HEK293 (cell line): ENCODE measurements at regions not wholly inside any gene's neighbourhood (a gene's known extent, or its start where the extent isn't known, plus 50 kb on each side); places are given as distances from the start of the nearest gene placed in this dataset.

Experiments
- CTCF ChIA-PET: fragments of 350-600 bp; formaldehyde crosslinking; extraction: SDS; loops from one replicate; lab custom pipeline; 2021; ENCODE audit warnings: antibody characterized with exemption; lab: Yijun Ruan, JAX
- POLR2A ChIA-PET: fragments of 300-600 bp; formaldehyde crosslinking; extraction: SDS; loops from one replicate; lab custom pipeline; 2020; ENCODE audit warnings: antibody characterized with exemption, inconsistent platforms; lab: Yijun Ruan, JAX
- H3K27ac ChIP-seq: fragments of 200-500 bp; sonication (Bioruptor generic); 2 replicates; pipeline ENCODE4 v1.5.1; 2014; ENCODE audit warnings: low read depth, low read length, control low read depth, inconsistent platforms; ENCODE audit errors: extremely low read depth
- H3K36me3 ChIP-seq, 2 experiments: fragments of 200-500 bp in 1 of 2; sonication (Bioruptor generic) in 1 of 2; 1 replicate in 1 of 2; 2 replicates in 1 of 2; pipeline ENCODE4 v1.5.1; 2014 to 2017; ENCODE audit warnings: inconsistent platforms in 2 of 2, low read length in 2 of 2; ENCODE audit not compliant: control insufficient read depth in 2 of 2, insufficient read depth in 1 of 2
- H3K4me1 ChIP-seq: fragments of 200-500 bp; sonication (Bioruptor generic); 2 replicates; pipeline ENCODE4 v1.5.1; 2014; ENCODE audit warnings: mild to moderate bottlenecking, low read length, inconsistent platforms; ENCODE audit not compliant: control insufficient read depth, insufficient read depth
- H3K4me3 ChIP-seq: 2 replicates; pipeline ENCODE4 v1.5.1; 2011; ENCODE audit warnings: low read depth, mild to moderate bottlenecking, control low read depth, low read length, moderate library complexity
- H3K9me3 ChIP-seq: fragments of 200-500 bp; sonication (Bioruptor generic); 2 replicates; pipeline ENCODE4 v1.5.1; 2014; ENCODE audit warnings: low read depth, low read length, inconsistent platforms; ENCODE audit not compliant: control insufficient read depth, insufficient read depth
- AEBP2 ChIP-seq: fragments of 450-650 bp; formaldehyde crosslinking; IDR thresholded peaks from 2 replicates; pipeline ENCODE4 v1.5.1; 2016; ENCODE audit warnings: missing biosample characterization, missing genetic modification characterization, borderline replicate concordance
- GLI4 ChIP-seq: fragments of 450-650 bp; formaldehyde crosslinking; IDR thresholded peaks from 2 replicates; pipeline ENCODE4 v1.5.1; 2016; ENCODE audit warnings: missing biosample characterization, missing genetic modification characterization
- GLIS1 ChIP-seq: fragments of 450-650 bp; formaldehyde crosslinking; IDR thresholded peaks from 2 replicates; pipeline ENCODE4 v1.5.1; 2016; ENCODE audit warnings: missing biosample characterization, missing genetic modification characterization
- RBAK ChIP-seq: fragments of 450-650 bp; formaldehyde crosslinking; IDR thresholded peaks from 2 replicates; pipeline ENCODE4 v1.5.1; 2016; ENCODE audit warnings: missing biosample characterization, missing genetic modification characterization
- REPIN1 ChIP-seq: fragments of 450-650 bp; formaldehyde crosslinking; IDR thresholded peaks from 2 replicates; pipeline ENCODE4 v1.5.1; 2017; ENCODE audit warnings: missing biosample characterization, missing genetic modification characterization, low read depth
- SP7 ChIP-seq: fragments of 450-650 bp; formaldehyde crosslinking; IDR thresholded peaks from 2 replicates; pipeline ENCODE4 v1.5.1; 2016; ENCODE audit warnings: missing biosample characterization, missing genetic modification characterization
- ZEB2 ChIP-seq: fragments of 450-650 bp; formaldehyde crosslinking; IDR thresholded peaks from 2 replicates; pipeline ENCODE4 v1.5.1; 2016; ENCODE audit warnings: missing biosample characterization, missing genetic modification characterization
- ZNF138 ChIP-seq: fragments of 450-650 bp; formaldehyde crosslinking; IDR thresholded peaks from 2 replicates; pipeline ENCODE4 v1.5.1; 2016; ENCODE audit warnings: missing biosample characterization, missing genetic modification characterization, borderline replicate concordance
- ZNF146 ChIP-seq: fragments of 450-650 bp; formaldehyde crosslinking; IDR thresholded peaks from 2 replicates; pipeline ENCODE4 v1.5.1; 2016; ENCODE audit warnings: missing biosample characterization, missing genetic modification characterization
- ZNF155 ChIP-seq: fragments of 450-650 bp; formaldehyde crosslinking; IDR thresholded peaks from 2 replicates; pipeline ENCODE4 v1.5.1; 2016; ENCODE audit warnings: missing biosample characterization, missing genetic modification characterization
- ZNF19 ChIP-seq: fragments of 450-650 bp; formaldehyde crosslinking; IDR thresholded peaks from 2 replicates; pipeline ENCODE4; 2016; ENCODE audit warnings: missing biosample characterization, missing genetic modification characterization, low read depth
- ZNF2 ChIP-seq: fragments of 450-650 bp; formaldehyde crosslinking; IDR thresholded peaks from 2 replicates; pipeline ENCODE4 v1.5.1; 2016; ENCODE audit warnings: missing biosample characterization, missing genetic modification characterization
- ZNF202 ChIP-seq: fragments of 450-650 bp; formaldehyde crosslinking; IDR thresholded peaks from 2 replicates; pipeline ENCODE4 v1.5.1; 2016; ENCODE audit warnings: missing biosample characterization, missing genetic modification characterization, borderline replicate concordance
- ZNF223 ChIP-seq: fragments of 450-650 bp; formaldehyde crosslinking; IDR thresholded peaks from 2 replicates; pipeline ENCODE4 v1.5.1; 2016; ENCODE audit warnings: missing biosample characterization, missing genetic modification characterization
- ZNF433 ChIP-seq: fragments of 450-650 bp; formaldehyde crosslinking; IDR thresholded peaks from 2 replicates; pipeline ENCODE4 v1.5.1; 2016; ENCODE audit warnings: missing biosample characterization, missing genetic modification characterization, low read depth
- ZNF529 ChIP-seq: fragments of 450-650 bp; formaldehyde crosslinking; IDR thresholded peaks from 2 replicates; pipeline ENCODE4 v1.5.1; 2017; ENCODE audit warnings: missing genetic modification characterization, missing biosample characterization; ENCODE audit not compliant: insufficient replicate concordance
- ZNF549 ChIP-seq: fragments of 450-650 bp; IDR thresholded peaks from 2 replicates; pipeline ENCODE4 v1.5.1; 2018; ENCODE audit warnings: missing biosample characterization, missing genetic modification characterization, mild to moderate bottlenecking, inconsistent platforms, moderate library complexity
- ZNF600 ChIP-seq: fragments of 450-650 bp; formaldehyde crosslinking; IDR thresholded peaks from 2 replicates; pipeline ENCODE4 v1.5.1; 2016; ENCODE audit warnings: missing biosample characterization, missing genetic modification characterization
- ZNF621 ChIP-seq: fragments of 450-650 bp; formaldehyde crosslinking; IDR thresholded peaks from 2 replicates; pipeline ENCODE4 v1.5.1; 2017; ENCODE audit warnings: missing biosample characterization, missing genetic modification characterization
- ZNF707 ChIP-seq: fragments of 450-650 bp; formaldehyde crosslinking; IDR thresholded peaks from 2 replicates; pipeline ENCODE4 v1.5.1; 2016; ENCODE audit warnings: missing biosample characterization, missing genetic modification characterization
- ZNF747 ChIP-seq: fragments of 450-650 bp; formaldehyde crosslinking; IDR thresholded peaks from 2 replicates; pipeline ENCODE4 v1.5.1; 2016; ENCODE audit warnings: missing biosample characterization, missing genetic modification characterization
- ZSCAN23 ChIP-seq: fragments of 450-650 bp; formaldehyde crosslinking; IDR thresholded peaks from 2 replicates; pipeline ENCODE4 v1.5.1; 2016; ENCODE audit warnings: missing biosample characterization, missing genetic modification characterization
- TF ChIP-seq, protein P1 (sequence below): fragments of 450-650 bp; formaldehyde crosslinking; IDR thresholded peaks from 2 replicates; pipeline ENCODE4 v1.5.0; 2017; ENCODE audit warnings: missing biosample characterization, missing genetic modification characterization, borderline replicate concordance
- TF ChIP-seq, protein P2 (sequence below): fragments of 450-650 bp; formaldehyde crosslinking; IDR thresholded peaks from 2 replicates; pipeline ENCODE4 v1.5.1; 2016; ENCODE audit warnings: missing biosample characterization, missing genetic modification characterization
- TF ChIP-seq, protein P3 (sequence below): fragments of 450-650 bp; formaldehyde crosslinking; IDR thresholded peaks from 2 replicates; pipeline ENCODE4 v1.5.1; 2016; ENCODE audit warnings: missing biosample characterization, missing genetic modification characterization
- TF ChIP-seq, protein P4 (sequence below): fragments of 450-650 bp; formaldehyde crosslinking; IDR thresholded peaks from 2 replicates; pipeline ENCODE4 v1.5.1; 2016; ENCODE audit warnings: missing biosample characterization, missing genetic modification characterization
- TF ChIP-seq, protein P5 (sequence below): fragments of 450-650 bp; formaldehyde crosslinking; IDR thresholded peaks from 2 replicates; pipeline ENCODE4 v1.5.1; 2017; ENCODE audit warnings: missing biosample characterization, missing genetic modification characterization

GRCh38 chr1:121471523-121471922 lies 286.7 kb downstream of the SRGAP2C start:
- TF ChIP-seq ZNF747 (tag by site-specific recombination) (no peak), ZNF146 (tag by site-specific recombination) (no peak), ZNF155 (tag by site-specific recombination) (no peak), ZNF2 (tag by site-specific recombination) (no peak), SP7 (no peak), RBAK (tag by site-specific recombination) (no peak), ZNF529 (tag by site-specific recombination) (no peak), ZNF223 (no peak), ZNF621 (tag by site-specific recombination) (no peak), ZNF138 (no peak), ZEB2 (tag by site-specific recombination) (no peak), ZNF549 (tag by site-specific recombination) (no peak), REPIN1 (tag by site-specific recombination) (no peak)
- TF ChIP-seq, protein P1, sequence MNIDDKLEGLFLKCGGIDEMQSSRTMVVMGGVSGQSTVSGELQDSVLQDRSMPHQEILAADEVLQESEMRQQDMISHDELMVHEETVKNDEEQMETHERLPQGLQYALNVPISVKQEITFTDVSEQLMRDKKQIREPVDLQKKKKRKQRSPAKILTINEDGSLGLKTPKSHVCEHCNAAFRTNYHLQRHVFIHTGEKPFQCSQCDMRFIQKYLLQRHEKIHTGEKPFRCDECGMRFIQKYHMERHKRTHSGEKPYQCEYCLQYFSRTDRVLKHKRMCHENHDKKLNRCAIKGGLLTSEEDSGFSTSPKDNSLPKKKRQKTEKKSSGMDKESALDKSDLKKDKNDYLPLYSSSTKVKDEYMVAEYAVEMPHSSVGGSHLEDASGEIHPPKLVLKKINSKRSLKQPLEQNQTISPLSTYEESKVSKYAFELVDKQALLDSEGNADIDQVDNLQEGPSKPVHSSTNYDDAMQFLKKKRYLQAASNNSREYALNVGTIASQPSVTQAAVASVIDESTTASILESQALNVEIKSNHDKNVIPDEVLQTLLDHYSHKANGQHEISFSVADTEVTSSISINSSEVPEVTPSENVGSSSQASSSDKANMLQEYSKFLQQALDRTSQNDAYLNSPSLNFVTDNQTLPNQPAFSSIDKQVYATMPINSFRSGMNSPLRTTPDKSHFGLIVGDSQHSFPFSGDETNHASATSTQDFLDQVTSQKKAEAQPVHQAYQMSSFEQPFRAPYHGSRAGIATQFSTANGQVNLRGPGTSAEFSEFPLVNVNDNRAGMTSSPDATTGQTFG (tag by site-specific recombination), result no peak
- TF ChIP-seq, protein P2, sequence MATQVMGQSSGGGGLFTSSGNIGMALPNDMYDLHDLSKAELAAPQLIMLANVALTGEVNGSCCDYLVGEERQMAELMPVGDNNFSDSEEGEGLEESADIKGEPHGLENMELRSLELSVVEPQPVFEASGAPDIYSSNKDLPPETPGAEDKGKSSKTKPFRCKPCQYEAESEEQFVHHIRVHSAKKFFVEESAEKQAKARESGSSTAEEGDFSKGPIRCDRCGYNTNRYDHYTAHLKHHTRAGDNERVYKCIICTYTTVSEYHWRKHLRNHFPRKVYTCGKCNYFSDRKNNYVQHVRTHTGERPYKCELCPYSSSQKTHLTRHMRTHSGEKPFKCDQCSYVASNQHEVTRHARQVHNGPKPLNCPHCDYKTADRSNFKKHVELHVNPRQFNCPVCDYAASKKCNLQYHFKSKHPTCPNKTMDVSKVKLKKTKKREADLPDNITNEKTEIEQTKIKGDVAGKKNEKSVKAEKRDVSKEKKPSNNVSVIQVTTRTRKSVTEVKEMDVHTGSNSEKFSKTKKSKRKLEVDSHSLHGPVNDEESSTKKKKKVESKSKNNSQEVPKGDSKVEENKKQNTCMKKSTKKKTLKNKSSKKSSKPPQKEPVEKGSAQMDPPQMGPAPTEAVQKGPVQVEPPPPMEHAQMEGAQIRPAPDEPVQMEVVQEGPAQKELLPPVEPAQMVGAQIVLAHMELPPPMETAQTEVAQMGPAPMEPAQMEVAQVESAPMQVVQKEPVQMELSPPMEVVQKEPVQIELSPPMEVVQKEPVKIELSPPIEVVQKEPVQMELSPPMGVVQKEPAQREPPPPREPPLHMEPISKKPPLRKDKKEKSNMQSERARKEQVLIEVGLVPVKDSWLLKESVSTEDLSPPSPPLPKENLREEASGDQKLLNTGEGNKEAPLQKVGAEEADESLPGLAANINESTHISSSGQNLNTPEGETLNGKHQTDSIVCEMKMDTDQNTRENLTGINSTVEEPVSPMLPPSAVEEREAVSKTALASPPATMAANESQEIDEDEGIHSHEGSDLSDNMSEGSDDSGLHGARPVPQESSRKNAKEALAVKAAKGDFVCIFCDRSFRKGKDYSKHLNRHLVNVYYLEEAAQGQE, result no peak
- CTCF ChIA-PET, result no interaction called here
- Histone ChIP-seq H3K4me1 (no peaks in the 10 kb centered on the region), H3K4me3 (no peak overlapping the region), H3K36me3 (no peaks in the 10 kb centered on the region), H3K9me3 (no peaks in the 10 kb centered on the region), H3K27ac (no peak overlapping the region)
- POLR2A ChIA-PET, result no interaction called here

DNA sequence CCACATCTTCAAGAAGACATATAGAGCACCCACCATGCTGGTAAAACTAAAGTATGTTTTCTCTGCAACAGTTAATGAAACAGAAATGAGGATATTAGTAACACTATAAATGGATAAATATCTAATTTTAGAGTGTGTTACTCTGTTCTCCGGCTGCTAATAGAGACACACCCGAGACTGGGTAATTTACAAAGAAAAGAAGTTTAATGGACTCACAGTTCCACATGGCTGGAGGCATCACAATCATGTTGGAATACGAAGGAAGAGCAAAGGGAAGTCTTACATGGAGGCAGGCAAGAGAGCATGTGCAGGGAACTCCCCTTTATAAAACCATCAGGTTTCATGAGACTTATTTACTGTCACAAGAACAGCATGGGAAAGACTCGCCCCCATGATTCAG lies 287.2 kb downstream of the SRGAP2C start:
- H3K4me1 ChIP-seq, result no peaks in the 10 kb centered on the region
- no peaks in the 10 kb centered on the region for H3K36me3 ChIP-seq
- no peaks in the 10 kb centered on the region for H3K9me3 ChIP-seq
- no peak overlapping the region for H3K4me3 ChIP-seq
- ChIA-PET POLR2A (no interaction called here), CTCF (no interaction called here)
- no peak overlapping the region for H3K27ac ChIP-seq
- TF ChIP-seq AEBP2 (tag by site-specific recombination) (no peak), ZNF600 (tag by site-specific recombination) (no peak), ZNF202 (tag by site-specific recombination) (no peak), SP7 (no peak), ZNF19 (no peak), ZSCAN23 (tag by site-specific recombination) (no peak), GLIS1 (tag by site-specific recombination) (no peak), ZNF707 (tag by site-specific recombination) (no peak), ZNF433 (tag by site-specific recombination) (no peak), GLI4 (no peak)
- TF ChIP-seq, protein P3, sequence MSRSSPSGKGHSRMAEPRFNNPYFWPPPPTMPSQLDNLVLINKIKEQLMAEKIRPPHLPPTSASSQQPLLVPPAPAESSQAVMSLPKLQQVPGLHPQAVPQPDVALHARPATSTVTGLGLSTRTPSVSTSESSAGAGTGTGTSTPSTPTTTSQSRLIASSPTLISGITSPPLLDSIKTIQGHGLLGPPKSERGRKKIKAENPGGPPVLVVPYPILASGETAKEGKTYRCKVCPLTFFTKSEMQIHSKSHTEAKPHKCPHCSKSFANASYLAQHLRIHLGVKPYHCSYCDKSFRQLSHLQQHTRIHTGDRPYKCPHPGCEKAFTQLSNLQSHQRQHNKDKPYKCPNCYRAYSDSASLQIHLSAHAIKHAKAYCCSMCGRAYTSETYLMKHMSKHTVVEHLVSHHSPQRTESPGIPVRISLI (tag by site-specific recombination), result no peak
- TF ChIP-seq, protein P4, sequence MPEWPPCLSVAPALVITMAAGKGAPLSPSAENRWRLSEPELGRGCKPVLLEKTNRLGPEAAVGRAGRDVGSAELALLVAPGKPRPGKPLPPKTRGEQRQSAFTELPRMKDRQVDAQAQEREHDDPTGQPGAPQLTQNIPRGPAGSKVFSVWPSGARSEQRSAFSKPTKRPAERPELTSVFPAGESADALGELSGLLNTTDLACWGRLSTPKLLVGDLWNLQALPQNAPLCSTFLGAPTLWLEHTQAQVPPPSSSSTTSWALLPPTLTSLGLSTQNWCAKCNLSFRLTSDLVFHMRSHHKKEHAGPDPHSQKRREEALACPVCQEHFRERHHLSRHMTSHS, result no peak
- TF ChIP-seq, protein P5, sequence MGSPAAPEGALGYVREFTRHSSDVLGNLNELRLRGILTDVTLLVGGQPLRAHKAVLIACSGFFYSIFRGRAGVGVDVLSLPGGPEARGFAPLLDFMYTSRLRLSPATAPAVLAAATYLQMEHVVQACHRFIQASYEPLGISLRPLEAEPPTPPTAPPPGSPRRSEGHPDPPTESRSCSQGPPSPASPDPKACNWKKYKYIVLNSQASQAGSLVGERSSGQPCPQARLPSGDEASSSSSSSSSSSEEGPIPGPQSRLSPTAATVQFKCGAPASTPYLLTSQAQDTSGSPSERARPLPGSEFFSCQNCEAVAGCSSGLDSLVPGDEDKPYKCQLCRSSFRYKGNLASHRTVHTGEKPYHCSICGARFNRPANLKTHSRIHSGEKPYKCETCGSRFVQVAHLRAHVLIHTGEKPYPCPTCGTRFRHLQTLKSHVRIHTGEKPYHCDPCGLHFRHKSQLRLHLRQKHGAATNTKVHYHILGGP (tag by site-specific recombination), result no peak
